ENCODE measurements at regions not wholly inside any gene's neighbourhood (a gene's known extent, or its start where the extent isn't known, plus 50 kb on each side); places are given as distances from the start of the nearest gene placed in this dataset.

GRCh38 chr4:152114562-152114961 lies 353.8 kb upstream of the GATB start:
- TF ChIP-seq CREB5 (CRISPR knock-in tag; IDR thresholded peaks at IDR 0.05; ENCODE audit: low read depth) (no peak), SNAI2 (CRISPR knock-in tag; IDR thresholded peaks at IDR 0.05) (no peak), PPARA (CRISPR knock-in tag; IDR thresholded peaks at IDR 0.05; ENCODE audit: borderline replicate concordance) (no peak), ZC3H10 (CRISPR knock-in tag; IDR thresholded peaks at IDR 0.05) (no peak), OSR1 (CRISPR knock-in tag; IDR thresholded peaks at IDR 0.05) (no peak), POU6F1 (CRISPR knock-in tag; IDR thresholded peaks at IDR 0.05; ENCODE audit: borderline replicate concordance, low read depth) (no peak), CSDC2 (CRISPR knock-in tag; IDR thresholded peaks at IDR 0.05) (no peak), RARB (CRISPR knock-in tag; IDR thresholded peaks at IDR 0.05) (no peak), PATZ1 (CRISPR knock-in tag; IDR thresholded peaks at IDR 0.05; ENCODE audit: borderline replicate concordance) (no peak), ZNF565 (CRISPR knock-in tag; conservative IDR thresholded peaks at IDR 0.05; ENCODE audit: low read depth) (no peak), ZFP3 (CRISPR knock-in tag; IDR thresholded peaks at IDR 0.05) (no peak), ARNTL (CRISPR knock-in tag; IDR thresholded peaks at IDR 0.05; ENCODE audit: borderline replicate concordance, low read depth) (no peak), ISL1 (CRISPR knock-in tag; IDR thresholded peaks at IDR 0.05) (no peak)
- TF ChIP-seq, protein P1, sequence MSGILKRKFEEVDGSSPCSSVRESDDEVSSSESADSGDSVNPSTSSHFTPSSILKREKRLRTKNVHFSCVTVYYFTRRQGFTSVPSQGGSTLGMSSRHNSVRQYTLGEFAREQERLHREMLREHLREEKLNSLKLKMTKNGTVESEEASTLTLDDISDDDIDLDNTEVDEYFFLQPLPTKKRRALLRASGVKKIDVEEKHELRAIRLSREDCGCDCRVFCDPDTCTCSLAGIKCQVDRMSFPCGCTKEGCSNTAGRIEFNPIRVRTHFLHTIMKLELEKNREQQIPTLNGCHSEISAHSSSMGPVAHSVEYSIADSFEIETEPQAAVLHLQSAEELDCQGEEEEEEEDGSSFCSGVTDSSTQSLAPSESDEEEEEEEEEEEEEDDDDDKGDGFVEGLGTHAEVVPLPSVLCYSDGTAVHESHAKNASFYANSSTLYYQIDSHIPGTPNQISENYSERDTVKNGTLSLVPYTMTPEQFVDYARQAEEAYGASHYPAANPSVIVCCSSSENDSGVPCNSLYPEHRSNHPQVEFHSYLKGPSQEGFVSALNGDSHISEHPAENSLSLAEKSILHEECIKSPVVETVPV (CRISPR knock-in tag; IDR thresholded peaks at IDR 0.05), result no peak
- TF ChIP-seq, protein P2, sequence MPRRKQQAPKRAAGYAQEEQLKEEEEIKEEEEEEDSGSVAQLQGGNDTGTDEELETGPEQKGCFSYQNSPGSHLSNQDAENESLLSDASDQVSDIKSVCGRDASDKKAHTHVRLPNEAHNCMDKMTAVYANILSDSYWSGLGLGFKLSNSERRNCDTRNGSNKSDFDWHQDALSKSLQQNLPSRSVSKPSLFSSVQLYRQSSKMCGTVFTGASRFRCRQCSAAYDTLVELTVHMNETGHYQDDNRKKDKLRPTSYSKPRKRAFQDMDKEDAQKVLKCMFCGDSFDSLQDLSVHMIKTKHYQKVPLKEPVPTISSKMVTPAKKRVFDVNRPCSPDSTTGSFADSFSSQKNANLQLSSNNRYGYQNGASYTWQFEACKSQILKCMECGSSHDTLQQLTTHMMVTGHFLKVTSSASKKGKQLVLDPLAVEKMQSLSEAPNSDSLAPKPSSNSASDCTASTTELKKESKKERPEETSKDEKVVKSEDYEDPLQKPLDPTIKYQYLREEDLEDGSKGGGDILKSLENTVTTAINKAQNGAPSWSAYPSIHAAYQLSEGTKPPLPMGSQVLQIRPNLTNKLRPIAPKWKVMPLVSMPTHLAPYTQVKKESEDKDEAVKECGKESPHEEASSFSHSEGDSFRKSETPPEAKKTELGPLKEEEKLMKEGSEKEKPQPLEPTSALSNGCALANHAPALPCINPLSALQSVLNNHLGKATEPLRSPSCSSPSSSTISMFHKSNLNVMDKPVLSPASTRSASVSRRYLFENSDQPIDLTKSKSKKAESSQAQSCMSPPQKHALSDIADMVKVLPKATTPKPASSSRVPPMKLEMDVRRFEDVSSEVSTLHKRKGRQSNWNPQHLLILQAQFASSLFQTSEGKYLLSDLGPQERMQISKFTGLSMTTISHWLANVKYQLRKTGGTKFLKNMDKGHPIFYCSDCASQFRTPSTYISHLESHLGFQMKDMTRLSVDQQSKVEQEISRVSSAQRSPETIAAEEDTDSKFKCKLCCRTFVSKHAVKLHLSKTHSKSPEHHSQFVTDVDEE (CRISPR knock-in tag; IDR thresholded peaks at IDR 0.05), result no peak
- ATAC-seq, result no peak

GRCh38 chr4:152112887-152113286 lies 352.1 kb upstream of the GATB start:
- TF ChIP-seq ZNF565 (CRISPR knock-in tag; conservative IDR thresholded peaks at IDR 0.05; ENCODE audit: low read depth), result no peak
- no peak for TF ChIP-seq ARNTL (CRISPR knock-in tag; IDR thresholded peaks at IDR 0.05; ENCODE audit: borderline replicate concordance, low read depth)
- TF ChIP-seq, protein P2 (CRISPR knock-in tag; IDR thresholded peaks at IDR 0.05), result no peak
- no peak for TF ChIP-seq OSR1 (CRISPR knock-in tag; IDR thresholded peaks at IDR 0.05)
- no peak for TF ChIP-seq ZNF70 (CRISPR knock-in tag; IDR thresholded peaks at IDR 0.05)
- TF ChIP-seq ZNF8 (CRISPR knock-in tag; IDR thresholded peaks at IDR 0.05), result no peak
- TF ChIP-seq TOX (CRISPR knock-in tag; IDR thresholded peaks at IDR 0.05; ENCODE audit: borderline replicate concordance), result no peak
- no peak for TF ChIP-seq ZFP3 (CRISPR knock-in tag; IDR thresholded peaks at IDR 0.05)
- TF ChIP-seq ZFP30 (CRISPR knock-in tag; IDR thresholded peaks at IDR 0.05), result no peak
- TF ChIP-seq, protein P1 (CRISPR knock-in tag; IDR thresholded peaks at IDR 0.05), result no peak
- no peak for TF ChIP-seq CREB5 (CRISPR knock-in tag; IDR thresholded peaks at IDR 0.05; ENCODE audit: low read depth)
- TF ChIP-seq POU6F1 (CRISPR knock-in tag; IDR thresholded peaks at IDR 0.05; ENCODE audit: borderline replicate concordance, low read depth), result no peak
- no peak for TF ChIP-seq TCF4 (CRISPR knock-in tag; IDR thresholded peaks at IDR 0.05; ENCODE audit: borderline replicate concordance)
- TF ChIP-seq RARB (CRISPR knock-in tag; IDR thresholded peaks at IDR 0.05), result no peak
- no peak for TF ChIP-seq PPARA (CRISPR knock-in tag; IDR thresholded peaks at IDR 0.05; ENCODE audit: borderline replicate concordance)
- ATAC-seq, result no peak
